HG02973 (cell line): ENCODE measurements at regions not wholly inside any gene's neighbourhood (a gene's known extent, or its start where the extent isn't known, plus 50 kb on each side); places are given as distances from the start of the nearest gene placed in this dataset.
"Not testable (repeated sequence)": the region's sequence is repeated elsewhere in the genome, so short reads cannot be mapped to it uniquely, and the experiment has no call there.

Source experiments
- ATAC-seq: cut with Tn5 transposase; IDR thresholded peaks from one replicate; pipeline ENCODE4 v1.9.1; 2021; ENCODE audit warnings: moderate library complexity; ENCODE audit not compliant: unreplicated experiment

DNA sequence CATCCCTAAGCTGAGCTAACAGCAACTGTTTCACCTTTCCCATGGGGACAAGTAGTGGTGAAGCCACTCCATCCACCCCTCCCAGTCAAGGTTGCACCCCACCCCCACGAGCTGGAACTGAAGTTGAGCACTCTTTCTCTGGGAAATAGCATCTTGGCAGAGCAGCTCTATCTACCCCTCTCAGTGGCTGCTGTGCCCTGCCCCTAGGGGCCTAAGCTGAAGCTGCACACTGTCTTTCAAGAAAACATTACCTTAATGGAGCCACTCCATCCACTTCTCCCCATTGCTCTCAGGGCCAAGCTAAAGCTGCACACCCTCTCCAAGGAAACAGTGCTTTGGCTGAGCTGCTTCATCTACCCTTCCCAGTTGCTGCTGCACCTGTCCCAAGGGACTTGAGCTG is 170.6 kb upstream of the CCDC196 start:
- ATAC-seq, result no peak

GRCh38 chr14:66322564-66322963 is 163.6 kb upstream of the CCDC196 start:
- ATAC-seq, result no peak

GRCh38 chr14:66330228-66330627 is 155.9 kb upstream of the CCDC196 start:
- no peak for ATAC-seq

- no peak for ATAC-seq
These were observed 155.3 kb upstream of the CCDC196 start for GRCh38 chr14:66330916-66331315.

- not testable (repeated sequence) for ATAC-seq
These were observed 152.9 kb upstream of the CCDC196 start for GRCh38 chr14:66333293-66333692.

GRCh38 chr14:66341239-66341638 is 144.9 kb upstream of the CCDC196 start:
- ATAC-seq, result no peak

DNA sequence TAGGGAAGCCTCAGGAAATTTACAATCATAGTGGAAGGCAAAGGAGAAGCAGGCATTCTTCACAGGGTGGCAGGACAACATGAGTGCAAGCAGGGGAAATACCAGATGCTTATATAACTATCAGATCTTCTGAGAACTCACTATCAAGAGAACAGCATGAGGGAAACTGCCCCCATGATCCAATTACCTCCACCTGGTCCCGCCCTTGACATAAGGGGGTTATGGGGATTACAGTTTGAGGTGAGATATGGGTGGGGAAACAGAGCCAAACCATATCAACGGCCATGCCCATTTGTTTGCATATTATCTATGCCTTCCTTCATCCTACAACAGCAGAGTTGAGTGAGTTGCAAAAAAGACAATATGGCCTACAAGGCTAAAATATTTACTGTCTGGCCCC is 140.2 kb upstream of the CCDC196 start:
- ATAC-seq, result no peak

DNA sequence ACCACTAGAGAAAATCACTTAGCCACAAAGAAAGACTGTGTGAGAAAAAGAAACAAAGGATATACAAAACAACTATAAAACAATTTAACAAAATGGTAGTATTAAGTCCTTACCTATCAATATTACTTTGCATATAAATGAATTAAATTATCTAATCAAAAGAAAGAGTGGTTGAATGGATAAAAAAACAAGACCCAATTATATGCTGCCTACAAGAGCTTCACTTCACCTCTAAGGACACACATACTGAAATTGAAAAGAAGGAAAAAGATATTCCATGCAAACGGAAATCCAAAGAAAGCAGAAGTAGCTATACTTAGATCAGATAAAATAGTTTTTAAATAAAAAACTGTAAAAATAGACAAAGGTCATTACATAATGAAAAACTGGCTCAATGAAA is 134.9 kb upstream of the CCDC196 start:
- ATAC-seq, result no peak

DNA sequence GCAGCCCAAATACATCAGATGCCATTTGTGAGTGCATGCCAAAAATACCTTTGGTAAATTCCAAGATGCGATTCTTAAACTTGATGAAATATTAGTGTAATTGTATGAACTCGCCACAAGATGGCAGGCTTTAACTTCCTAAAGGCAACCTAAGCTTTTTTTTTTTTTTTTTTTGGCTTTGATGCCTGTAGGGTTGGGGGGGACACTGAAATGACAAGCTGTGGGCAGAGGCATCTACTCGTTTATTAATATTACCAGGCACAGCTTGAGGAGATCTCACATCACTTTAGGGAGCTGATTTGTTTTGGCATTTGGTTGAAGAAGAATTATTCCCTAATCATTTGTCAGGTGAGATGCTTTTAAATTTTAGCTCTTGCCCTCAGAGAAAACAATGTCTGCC is 126.7 kb upstream of the CCDC196 start:
- ATAC-seq, result no peak

GRCh38 chr14:66360366-66360926 is 125.7 kb upstream of the CCDC196 start:
- ATAC-seq, result no peak

DNA sequence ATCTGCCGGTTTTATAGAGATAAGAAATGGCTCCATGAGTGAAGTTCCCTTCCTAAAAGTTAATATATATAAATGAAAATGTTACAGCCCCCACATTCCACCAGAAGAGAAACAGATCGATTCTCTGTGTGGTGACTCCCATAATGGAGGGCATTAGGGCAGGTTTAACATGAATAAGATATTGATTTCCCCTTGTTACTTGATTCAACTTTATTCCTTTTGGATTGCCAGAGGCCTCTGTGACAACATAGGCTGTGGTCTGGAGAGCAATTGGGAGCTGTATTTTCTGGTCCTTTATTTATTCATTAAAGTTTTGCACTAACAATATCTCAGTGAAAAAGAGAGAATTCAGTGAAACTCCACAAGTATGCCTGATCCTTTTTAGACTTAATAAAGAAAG is 125.2 kb upstream of the CCDC196 start:
- ATAC-seq, result no peak

GRCh38 chr14:66365388-66365787 is 120.8 kb upstream of the CCDC196 start:
- no peak for ATAC-seq

- ATAC-seq, result no peak
These were observed 116.9 kb upstream of the CCDC196 start for GRCh38 chr14:66369157-66369697.

DNA sequence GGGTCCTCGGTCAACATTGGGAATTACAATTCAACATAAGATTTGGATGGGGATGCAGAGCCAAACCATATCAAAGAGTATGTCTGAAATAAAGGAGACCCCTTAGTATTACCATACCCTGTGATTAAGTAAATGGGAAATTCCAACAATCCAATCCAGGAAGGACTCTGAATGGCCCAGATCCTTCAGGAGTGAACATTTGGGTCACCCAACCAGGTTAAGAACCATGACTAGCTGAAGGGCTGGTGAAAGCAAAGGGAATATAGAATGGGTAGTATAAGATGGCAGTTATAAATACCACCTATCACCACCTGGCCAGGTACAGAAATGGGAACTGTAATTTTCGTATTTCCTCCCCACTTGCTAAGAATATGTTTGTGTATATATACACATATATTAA is 114.4 kb upstream of the CCDC196 start:
- no peak for ATAC-seq

GRCh38 chr14:66375046-66375964 is 110.9 kb upstream of the CCDC196 start:
- ATAC-seq, result no peak

- no peak for ATAC-seq
These were observed 108.6 kb upstream of the CCDC196 start for GRCh38 chr14:66377574-66377973.

DNA sequence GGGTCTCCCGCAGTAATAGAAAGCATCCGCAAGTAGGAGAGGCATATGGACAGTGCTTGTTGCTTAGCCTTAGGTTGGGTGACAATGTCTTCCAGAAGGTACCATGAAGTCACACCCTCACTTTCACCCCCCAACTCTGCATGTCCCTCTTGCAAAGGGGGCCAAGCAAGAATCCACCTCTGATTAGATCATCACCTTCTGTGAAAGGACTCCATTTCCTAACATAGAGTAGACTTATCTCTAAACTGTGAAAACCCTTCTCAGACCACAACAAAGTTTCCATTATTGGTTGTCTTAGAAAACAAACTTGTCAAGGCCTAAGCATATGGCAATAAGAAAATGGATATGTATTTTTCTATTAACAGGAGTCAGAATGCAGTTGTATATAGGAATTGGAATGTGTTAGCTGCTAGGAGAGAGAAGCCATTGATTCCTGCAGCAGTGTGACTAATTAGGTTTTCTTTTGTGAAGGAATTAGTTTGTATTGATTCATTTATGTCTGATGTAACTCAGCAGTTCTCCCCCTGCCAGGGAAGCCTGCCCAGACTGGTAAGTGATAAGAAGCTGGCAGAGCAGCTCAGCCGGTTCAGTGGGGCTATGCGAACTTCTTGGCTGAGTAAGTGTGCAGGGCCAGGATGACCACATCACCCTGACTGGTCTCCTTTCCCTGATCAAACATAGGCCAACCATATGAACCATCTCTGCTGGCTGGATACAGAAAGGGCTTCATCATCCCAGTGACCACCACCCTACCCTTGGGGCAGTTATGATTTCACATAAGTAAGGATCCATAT is 107.3 kb upstream of the CCDC196 start:
- no peak for ATAC-seq

GRCh38 chr14:66380143-66380542 is 106.0 kb upstream of the CCDC196 start:
- no peak for ATAC-seq

DNA sequence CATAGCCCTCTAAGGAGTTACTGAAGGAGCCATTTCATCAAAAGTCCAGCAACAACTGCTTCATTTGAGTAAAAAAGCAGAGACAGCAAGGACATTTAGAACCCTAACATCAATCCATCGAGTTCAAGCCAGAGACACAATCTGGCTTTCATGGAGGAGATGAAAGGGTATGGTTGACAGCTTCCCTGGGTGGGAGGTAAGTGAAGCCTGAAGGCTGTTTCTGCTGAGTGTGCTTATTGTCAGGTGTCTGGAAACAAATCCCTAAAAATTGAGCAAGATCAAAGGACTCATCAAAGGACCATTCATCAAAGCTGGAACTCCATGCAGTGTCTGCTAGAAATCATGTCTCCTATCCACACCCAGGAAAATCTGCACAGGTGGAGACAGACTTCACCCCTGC is 104.4 kb upstream of the CCDC196 start:
- ATAC-seq, result no peak

DNA sequence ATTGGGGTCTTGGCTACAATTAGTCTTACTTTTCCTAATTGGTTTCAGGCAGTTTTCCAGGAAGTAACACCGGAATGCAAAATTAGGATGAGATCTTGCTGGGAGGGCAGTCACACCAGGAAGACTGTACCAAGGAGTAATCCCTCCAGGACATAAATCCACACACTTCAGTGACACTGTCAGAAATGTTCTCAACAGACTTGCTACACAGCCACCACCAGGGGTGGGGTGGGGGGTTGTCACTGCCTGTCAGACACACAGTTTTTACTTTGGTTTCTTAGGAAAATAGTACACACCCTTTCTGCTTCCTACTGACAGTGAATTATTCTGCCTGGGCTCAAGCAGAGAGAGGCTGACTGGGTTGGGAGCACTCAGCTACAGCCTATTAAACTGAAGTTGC is 102.9 kb upstream of the CCDC196 start:
- ATAC-seq, result no peak

GRCh38 chr14:66383771-66384170 is 102.4 kb upstream of the CCDC196 start:
- no peak for ATAC-seq
